Gastrocnemius medialis (tissue), 4 donors: ENCODE measurements at regions not wholly inside any gene's neighbourhood (a gene's known extent, or its start where the extent isn't known, plus 50 kb on each side); places are given as distances from the start of the nearest gene placed in this dataset.

ENCODE experiments used
- CTCF ChIP-seq, 5 experiments: fragments of 450-650 bp in 3 of 5; fragments of 200-600 bp in 2 of 5; sonication (generic) in 2 of 5; IDR thresholded peaks in 4 of 5; conservative IDR thresholded peaks in 1 of 5; 1 replicate in 4 of 5; 2 replicates in 1 of 5; pipeline ENCODE4 v1.5.1; 2016 to 2019; ENCODE audit warnings: antibody characterized with exemption in 5 of 5, mild to moderate bottlenecking in 3 of 5, moderate library complexity in 3 of 5
- POLR2A ChIP-seq, 2 donors: fragments of 450-650 bp; IDR thresholded peaks; one replicate each; pipeline ENCODE4 v1.6.1; 2017; ENCODE audit warnings: antibody characterized with exemption in 2 of 2, mild to moderate bottlenecking in 2 of 2, moderate library complexity in 2 of 2

DNA sequence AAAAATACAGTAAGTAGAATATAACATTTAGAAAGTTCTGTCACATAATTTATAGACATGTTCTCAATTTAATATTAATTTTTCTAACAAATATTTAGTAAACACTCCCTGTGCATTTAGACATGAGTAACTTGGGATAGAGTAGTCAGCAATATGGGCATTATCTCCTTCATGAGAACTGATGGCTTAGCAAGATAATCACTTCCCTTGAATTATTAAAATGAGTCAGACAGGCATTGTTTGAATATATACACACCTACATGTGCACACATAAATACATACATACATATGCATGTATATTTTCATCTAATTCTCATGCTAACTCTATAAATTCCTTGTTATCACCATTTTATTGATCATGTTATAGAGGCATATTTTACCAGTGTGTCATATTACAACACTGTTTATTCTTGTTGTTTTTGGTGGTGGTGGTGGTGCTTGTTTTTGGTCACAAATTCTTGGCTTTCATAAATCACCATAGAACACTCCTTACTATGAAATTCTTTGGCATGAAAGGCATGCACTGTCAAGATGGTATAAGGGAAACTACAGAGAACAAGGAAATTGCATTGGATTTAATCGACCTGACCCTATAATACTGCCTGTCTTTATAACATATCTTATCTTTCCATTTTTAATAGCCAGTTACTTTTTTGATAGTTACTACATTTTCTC, 434.5 kb upstream of the MANEA start:
- TF ChIP-seq CTCF (IDR thresholded peaks at IDR 0.05 in 4 of 5, conservative IDR thresholded peaks at IDR 0.05 in 1 of 5) (no peak), POLR2A (IDR thresholded peaks at IDR 0.05) (no peak)
